ENCODE measurements at regions not wholly inside any gene's neighbourhood (a gene's known extent, or its start where the extent isn't known, plus 50 kb on each side); places are given as distances from the start of the nearest gene placed in this dataset.
"Not testable (repeated sequence)": the region's sequence is repeated elsewhere in the genome, so short reads cannot be mapped to it uniquely, and the experiment has no call there.

- no peak overlapping the region for H3K4me3 ChIP-seq
- no peak for DNase-seq (ENCODE audit: extremely low spot score in 2 of 2)
- H3K36me3 ChIP-seq, result no peaks in the 10 kb centered on the region
- no peak for TF ChIP-seq POLR2A (IDR thresholded peaks at IDR 0.05)
- no peak for TF ChIP-seq CTCF (IDR thresholded peaks at IDR 0.05)
- TF ChIP-seq POLR2AphosphoS5 (IDR thresholded peaks at IDR 0.05; ENCODE audit: insufficient read depth in 1 of 2, low read depth in 1 of 2), result no peak
- H3K27ac ChIP-seq, result no peak overlapping the region
- intact Hi-C loops (cut with DNase I), result no loop called here
- H3K9me3 ChIP-seq, result no peaks in the 10 kb centered on the region
- H3K27me3 ChIP-seq, result no peaks in the 10 kb centered on the region
- no peaks in the 10 kb centered on the region for H3K4me1 ChIP-seq
Measured at GRCh38 chr1:169048043-169048442, 58.4 kb upstream of the ATP1B1 start.

- no peaks in the 10 kb centered on the region for H3K9me3 ChIP-seq
- intact Hi-C loops (cut with DNase I), result no loop called here
- no peaks in the 10 kb centered on the region for H3K27me3 ChIP-seq
- DNase-seq (ENCODE audit: extremely low spot score in 2 of 2), result no peak
- H3K36me3 ChIP-seq, result no peaks in the 10 kb centered on the region
- no peak for TF ChIP-seq CTCF (IDR thresholded peaks at IDR 0.05)
- no peak for TF ChIP-seq POLR2A (IDR thresholded peaks at IDR 0.05)
- no peak for TF ChIP-seq POLR2AphosphoS5 (IDR thresholded peaks at IDR 0.05; ENCODE audit: insufficient read depth in 1 of 2, low read depth in 1 of 2)
- no peak overlapping the region for H3K27ac ChIP-seq
- no peaks in the 10 kb centered on the region for H3K4me1 ChIP-seq
- no peak overlapping the region for H3K4me3 ChIP-seq
Measured at GRCh38 chr1:169049258-169049938, 57.1 kb upstream of the ATP1B1 start.

- Histone ChIP-seq H3K4me3 (no peak overlapping the region), H3K9me3 (no peaks in the 10 kb centered on the region), H3K36me3 (no peaks in the 10 kb centered on the region), H3K27me3 (no peaks in the 10 kb centered on the region), H3K27ac (no peak overlapping the region), H3K4me1 (no peaks in the 10 kb centered on the region)
- intact Hi-C loops (cut with DNase I), result no loop called here
- no peak for DNase-seq (ENCODE audit: extremely low spot score in 2 of 2)
- TF ChIP-seq POLR2A (IDR thresholded peaks at IDR 0.05), result no peak
- no peak for TF ChIP-seq CTCF (IDR thresholded peaks at IDR 0.05)
- no peak for TF ChIP-seq POLR2AphosphoS5 (IDR thresholded peaks at IDR 0.05; ENCODE audit: insufficient read depth in 1 of 2, low read depth in 1 of 2)
Measured at GRCh38 chr1:169051171-169051570, 55.3 kb upstream of the ATP1B1 start.

GRCh38 chr1:169052171-169052570 lies 54.3 kb upstream of the ATP1B1 start:
- H3K27ac ChIP-seq; H3K36me3 ChIP-seq; intact Hi-C loops (cut with DNase I); H3K4me1 ChIP-seq; H3K27me3 ChIP-seq; DNase-seq (ENCODE audit: extremely low spot score in 2 of 2); H3K9me3 ChIP-seq; H3K4me3 ChIP-seq: not testable (repeated sequence)

- no peaks in the 10 kb centered on the region for H3K9me3 ChIP-seq
- no peak overlapping the region for H3K27ac ChIP-seq
- TF ChIP-seq POLR2AphosphoS5 (IDR thresholded peaks at IDR 0.05; ENCODE audit: insufficient read depth in 1 of 2, low read depth in 1 of 2) (no peak), CTCF (IDR thresholded peaks at IDR 0.05) (no peak), POLR2A (IDR thresholded peaks at IDR 0.05) (no peak)
- intact Hi-C loops (cut with DNase I), result no loop called here
- no peaks in the 10 kb centered on the region for H3K27me3 ChIP-seq
- H3K4me3 ChIP-seq, result no peak overlapping the region
- no peak for DNase-seq (ENCODE audit: extremely low spot score in 2 of 2)
- H3K4me1 ChIP-seq, result no peaks in the 10 kb centered on the region
- no peaks in the 10 kb centered on the region for H3K36me3 ChIP-seq
Measured at GRCh38 chr1:169052727-169053126, 53.8 kb upstream of the ATP1B1 start.
